Stimulated activated CD4-positive, alpha-beta T cell treated with anti-CD3 and anti-CD28 coated beads, TNF-alpha, amount 100 ng/mL, for 24 hours (primary cell): ENCODE measurements at regions not wholly inside any gene's neighbourhood (a gene's known extent, or its start where the extent isn't known, plus 50 kb on each side); places are given as distances from the start of the nearest gene placed in this dataset.
"Not testable (repeated sequence)": the region's sequence is repeated elsewhere in the genome, so short reads cannot be mapped to it uniquely, and the experiment has no call there.

ENCODE experiments used
- DNase-seq, 3 experiments: peaks; one replicate each; pipeline ENCODE4 v3.0.0-alpha.2; 2020; ENCODE audit warnings: low read depth in 3 of 3

GRCh38 chr4:154032914-154033313 lies 244.0 kb upstream of the SFRP2 start:
- no peak for DNase-seq

DNA sequence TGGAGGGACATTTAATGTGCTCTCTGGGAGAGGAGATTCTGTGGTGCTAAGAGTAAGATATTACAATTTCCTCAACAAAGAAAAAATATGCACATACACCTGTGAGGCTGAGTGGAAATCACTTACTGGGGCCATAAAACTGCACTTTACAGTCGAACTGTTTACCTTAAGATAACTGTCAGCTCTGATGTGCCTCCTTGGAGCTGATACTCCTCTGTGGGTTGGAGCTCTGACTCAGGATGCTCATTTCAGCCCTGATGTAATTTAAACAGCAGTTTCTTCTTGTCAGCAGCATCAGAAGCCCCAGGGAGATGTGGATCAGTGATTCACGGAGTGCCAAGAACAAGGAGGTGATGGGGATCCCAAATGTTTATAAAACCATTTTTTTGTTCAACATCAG lies 241.9 kb upstream of the SFRP2 start:
- no peak for DNase-seq

DNA sequence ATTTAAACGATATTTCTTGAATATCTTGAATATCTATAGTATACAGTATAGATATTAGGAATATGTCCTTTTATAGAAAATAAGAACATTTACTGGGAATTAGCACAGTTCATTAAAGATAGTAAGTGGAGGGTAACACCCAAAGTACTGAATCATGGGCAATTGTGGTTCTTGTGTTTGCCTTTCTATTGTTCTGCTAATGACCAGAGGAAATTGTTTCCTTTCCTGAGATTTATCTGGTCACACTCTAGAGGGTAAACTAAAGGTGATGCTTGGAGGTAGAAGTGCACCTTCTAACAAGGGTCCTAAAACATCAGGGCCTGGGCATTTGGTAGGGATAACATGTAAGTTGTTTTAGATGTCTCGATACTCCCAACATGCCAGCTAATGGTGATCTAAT lies 241.3 kb upstream of the SFRP2 start:
- no peak for DNase-seq

DNA sequence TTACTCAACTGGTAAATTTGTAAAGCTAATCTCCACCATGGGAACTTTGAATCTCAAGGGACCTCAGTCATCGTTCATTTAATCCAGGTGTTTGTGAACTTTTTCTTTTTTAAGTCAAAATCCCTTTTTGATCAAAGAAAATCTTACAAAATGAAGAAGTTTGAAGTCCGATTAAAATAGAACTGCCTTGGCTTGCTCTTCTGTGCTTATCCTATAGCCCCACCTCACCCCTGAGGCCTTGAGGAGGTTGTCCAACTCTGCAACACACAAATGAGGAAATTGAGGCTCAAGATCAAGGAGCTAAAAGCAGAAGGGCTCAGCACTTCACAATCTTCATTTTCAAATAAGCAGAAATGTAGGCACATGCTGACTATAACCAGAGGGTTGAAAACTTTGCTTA lies 240.3 kb upstream of the SFRP2 start:
- DNase-seq, result no peak

DNA sequence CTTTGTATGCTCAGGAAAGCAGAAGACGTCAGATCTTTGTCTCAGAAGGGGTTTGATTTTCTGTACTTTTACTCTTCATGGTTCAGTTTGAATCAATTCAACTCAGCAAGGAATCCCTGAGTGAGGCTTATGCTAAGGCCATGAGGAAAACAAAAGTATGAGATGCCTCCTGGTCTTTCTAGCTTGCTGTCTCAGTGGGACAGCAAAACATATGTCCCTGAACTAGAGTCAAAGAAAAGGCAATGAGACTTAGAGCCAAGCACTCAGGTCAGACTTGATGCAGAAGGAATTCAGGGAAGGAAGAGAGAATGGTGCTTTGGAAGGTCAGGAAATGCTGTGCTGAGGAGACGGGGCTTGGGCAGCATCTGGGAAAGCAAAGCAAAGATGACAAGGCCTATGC lies 236.2 kb upstream of the SFRP2 start:
- DNase-seq, result no peak

DNA sequence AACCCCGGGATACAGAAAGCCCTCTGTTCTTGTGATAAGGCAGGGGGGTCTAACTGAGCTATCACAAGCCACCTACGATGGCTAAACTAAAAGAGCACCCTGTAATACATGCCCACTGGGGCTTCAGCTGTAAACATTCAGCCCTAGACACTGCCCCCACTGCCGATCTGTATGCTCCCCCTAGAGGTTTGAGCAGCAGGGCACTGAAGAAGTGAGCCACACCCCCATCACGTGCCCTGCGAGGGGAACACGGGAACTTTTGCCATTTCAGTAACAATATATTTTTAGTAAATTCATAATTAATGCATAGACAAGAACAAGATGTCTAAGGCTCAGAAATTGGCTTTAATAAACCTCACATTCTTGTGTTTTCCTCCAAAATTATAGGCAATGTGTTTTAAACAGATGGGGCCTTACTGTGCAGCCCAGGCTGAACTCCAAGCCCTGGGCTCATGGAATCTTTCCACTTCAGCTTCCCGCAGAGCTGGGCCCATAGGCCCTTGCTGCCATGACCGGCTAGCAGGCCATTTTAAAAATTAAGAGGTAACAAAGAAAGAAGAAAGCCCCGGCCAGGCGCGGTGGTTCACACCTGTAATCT lies 235.3 kb upstream of the SFRP2 start:
- peak in 1 of 3 experiments; percentile 6 for DNase-seq

DNA sequence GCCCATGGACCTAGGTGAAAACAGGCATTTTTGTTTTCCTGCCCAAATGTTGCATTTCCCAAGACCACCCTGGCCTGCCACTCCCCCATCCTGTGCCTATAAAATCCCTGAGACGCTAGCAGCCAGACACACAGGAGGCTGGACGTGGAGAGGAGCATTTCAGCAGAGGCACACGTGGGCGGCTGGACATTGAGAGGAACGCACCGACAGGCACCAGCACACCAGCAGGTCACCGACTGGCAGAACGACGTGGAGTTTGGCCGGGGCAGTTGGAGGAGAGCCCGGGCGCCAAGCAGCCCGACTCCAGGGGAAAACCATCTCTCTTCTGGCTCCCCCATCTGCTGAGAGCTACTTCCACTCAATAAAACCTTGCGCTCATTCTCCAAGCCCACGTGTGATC lies 234.8 kb upstream of the SFRP2 start:
- DNase-seq, result not testable (repeated sequence)

- DNase-seq, result no peak
Measured at GRCh38 chr4:154019811-154020210, 230.9 kb upstream of the SFRP2 start.

DNA sequence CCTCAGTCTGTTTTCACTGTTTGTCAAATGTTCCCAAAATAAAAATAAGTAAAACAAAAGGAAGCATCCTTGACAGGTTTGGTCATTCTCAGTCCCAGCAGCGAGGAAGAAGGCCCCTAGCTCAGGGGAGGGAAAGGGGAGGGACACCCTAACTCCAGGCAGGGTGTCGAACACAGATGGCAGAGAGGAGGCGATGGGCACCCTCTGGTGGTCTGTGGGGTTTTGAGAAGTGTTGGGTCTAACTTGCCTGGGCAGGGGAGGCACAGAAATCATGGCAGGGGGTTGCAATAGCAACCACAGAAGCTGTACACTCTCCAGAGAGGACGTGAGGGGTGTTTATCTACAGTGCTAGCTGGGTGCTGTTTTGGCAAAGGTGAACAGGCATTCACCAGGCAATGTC lies 229.8 kb upstream of the SFRP2 start:
- DNase-seq, result peak in 2 of 3 experiments; percentile 6 to 19

DNA sequence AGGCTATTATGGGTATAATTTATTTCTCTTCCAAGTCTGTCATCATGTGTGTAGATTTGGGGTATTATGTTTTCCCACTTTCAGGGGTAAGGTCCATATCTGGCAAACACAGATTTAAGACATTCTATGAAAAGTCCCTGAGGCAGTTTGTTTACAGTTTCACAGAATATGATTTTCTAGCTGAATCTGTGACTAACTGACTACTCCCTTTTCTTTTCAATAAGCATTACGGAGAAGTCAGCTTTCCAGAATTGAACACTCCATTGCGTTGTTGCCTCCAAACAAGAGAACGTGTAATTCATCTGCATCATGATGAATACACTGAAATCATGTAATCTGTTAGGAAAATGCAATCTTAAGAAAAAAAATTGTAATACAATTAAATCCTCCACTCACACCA lies 226.7 kb upstream of the SFRP2 start:
- DNase-seq, result no peak

GRCh38 chr4:154014407-154015321 lies 225.8 kb upstream of the SFRP2 start:
- DNase-seq, result no peak

GRCh38 chr4:154013576-154013975 lies 224.7 kb upstream of the SFRP2 start:
- no peak for DNase-seq

DNA sequence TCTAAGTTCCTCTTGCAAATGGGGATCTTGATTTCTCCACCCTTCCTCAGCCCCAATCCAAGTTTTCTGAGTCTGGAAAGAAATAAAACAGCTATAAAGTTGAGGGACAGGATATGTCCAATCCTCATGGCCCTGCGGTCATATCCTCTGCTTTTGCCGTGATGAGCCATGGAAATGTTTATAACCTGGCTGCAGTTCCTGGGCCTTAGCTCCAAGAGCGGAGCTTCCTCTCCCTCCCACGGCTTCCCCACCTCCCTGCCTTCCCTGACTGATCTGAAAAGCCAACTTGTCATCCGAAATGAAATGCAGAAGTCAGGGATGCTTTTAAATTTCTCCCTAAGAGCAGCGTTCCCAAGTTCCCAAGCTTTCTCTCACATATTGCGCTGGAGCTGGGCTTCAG lies 221.5 kb upstream of the SFRP2 start:
- no peak for DNase-seq

- DNase-seq, result no peak
Measured at GRCh38 chr4:154009788-154010187, 220.9 kb upstream of the SFRP2 start.

DNA sequence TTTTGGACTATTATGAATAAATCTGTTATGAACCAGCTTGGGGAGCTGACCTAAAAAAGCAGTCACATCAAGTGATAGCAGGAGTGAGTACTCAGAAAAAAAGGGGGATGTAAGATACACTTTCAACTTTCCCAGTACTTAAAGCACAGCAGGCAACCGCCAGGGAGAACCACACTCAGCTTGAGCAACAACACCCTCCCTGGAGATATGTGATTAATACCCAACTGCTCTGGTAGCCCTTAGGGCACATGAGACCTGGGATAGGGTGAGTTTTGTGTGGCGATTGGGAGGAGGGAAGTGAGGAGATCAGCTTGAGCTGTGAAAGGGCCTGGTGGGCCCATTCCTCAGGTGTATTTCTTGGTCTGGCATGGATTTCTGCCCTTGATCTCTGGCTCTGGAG lies 220.3 kb upstream of the SFRP2 start:
- no peak for DNase-seq

GRCh38 chr4:154005171-154005520 lies 216.3 kb upstream of the SFRP2 start:
- DNase-seq, result no peak

DNA sequence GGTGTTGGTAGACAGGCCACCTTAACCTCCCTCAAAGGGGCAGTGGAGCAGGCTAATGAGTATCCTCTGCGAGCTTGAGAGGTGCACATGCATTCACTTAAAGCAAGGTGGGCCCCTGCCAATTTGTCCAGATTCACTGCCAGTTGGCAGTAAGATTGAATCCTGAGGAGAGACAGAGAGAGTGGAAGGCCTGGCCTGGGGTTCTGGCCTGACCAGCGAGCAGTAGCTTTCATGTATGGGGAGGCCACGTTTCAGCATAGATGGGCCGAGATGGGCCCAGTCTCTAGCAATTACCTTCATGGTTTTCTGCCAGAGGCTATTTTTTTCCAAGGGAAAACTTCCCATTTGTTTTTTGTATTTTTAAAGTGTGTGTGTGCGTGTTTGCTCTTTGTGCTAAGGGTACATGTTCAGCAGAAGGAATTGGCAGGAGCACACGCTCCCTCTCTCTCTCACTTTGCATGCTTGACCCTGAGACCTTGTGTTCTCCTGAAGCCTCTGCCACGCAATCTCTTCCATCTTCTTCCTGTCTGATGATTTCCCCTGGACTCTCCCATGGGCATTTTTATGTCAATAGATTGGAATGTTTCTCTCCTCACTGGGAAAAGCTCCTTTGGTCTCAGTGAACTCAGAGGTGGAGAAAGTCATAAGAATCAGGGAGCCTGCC lies 215.8 kb upstream of the SFRP2 start:
- DNase-seq, result no peak

DNA sequence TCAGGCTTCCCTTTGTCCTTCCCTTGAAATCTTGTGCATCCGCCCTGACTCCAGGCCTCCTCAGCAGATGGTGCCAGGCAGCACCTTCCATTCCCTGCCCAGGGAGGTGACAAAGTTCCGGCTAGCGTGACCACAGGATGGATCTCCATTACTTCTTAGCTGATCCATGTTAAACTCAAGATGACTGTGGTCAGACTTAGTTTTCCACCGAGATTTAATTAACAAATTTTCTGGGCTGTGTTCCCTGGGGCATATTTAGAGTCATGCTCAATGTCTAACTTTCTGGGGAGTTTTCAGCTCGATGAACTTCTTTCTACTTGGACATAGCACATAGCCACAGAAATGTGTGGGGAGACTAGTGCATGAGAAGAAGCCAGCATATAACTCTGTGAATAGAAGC lies 215.1 kb upstream of the SFRP2 start:
- no peak for DNase-seq

- no peak for DNase-seq
Measured at GRCh38 chr4:154003378-154003777, 214.5 kb upstream of the SFRP2 start.

DNA sequence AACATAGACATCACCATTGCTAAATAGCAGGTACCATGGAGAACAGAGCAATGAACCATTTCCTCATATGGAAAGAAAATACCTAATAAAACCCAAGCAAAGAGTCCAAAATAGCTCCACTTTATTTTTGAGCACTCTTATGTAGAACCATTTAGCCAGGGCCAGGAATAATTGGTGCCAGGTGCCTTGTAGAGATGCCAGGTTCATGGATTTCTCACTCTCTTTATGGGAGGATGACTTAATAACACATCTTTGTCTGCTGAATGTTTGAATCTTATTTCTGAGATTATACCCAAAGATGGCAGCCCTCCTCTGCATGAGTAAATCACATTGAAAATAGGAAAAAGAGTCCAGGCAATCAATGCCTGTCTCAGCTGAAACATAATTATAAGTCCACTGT lies 212.3 kb upstream of the SFRP2 start:
- no peak for DNase-seq

- DNase-seq, result no peak
Measured at GRCh38 chr4:153997516-153997915, 208.6 kb upstream of the SFRP2 start.

GRCh38 chr4:153989505-153989904 lies 200.6 kb upstream of the SFRP2 start:
- DNase-seq, result no peak
